ENCODE measurements at regions not wholly inside any gene's neighbourhood (a gene's known extent, or its start where the extent isn't known, plus 50 kb on each side); places are given as distances from the start of the nearest gene placed in this dataset.

DNA sequence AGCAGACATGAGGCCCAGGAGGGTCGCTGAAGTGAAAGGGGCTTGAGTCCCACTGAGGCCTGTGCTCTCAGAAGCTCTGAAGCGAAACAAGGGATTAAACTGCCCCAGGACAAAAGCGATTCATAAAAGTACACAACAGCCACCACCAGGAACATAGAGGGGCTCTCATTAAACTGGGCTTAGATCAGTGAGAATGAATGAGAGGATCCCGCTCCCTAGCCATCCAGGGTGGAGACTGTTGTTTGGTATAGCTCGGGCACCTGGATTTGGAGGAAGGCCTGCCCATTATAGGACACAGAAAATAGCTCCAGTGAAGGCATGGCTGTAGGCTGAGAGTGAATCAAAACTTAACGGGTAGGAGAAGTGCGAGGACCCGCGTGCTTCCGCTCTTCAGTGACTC, 91.6 kb upstream of the TAB2 start:
- DNase-seq = no peak
- intact Hi-C loops (cut with DNase I) = no loop called here
- H3K4me1 ChIP-seq = peaks cover 0 to 14% (median 8%) of the 10 kb centered on the region in 9 donors

GRCh38 chr6:149227796-149228195, 89.7 kb upstream of the TAB2 start:
- DNase-seq = no peak
- ATAC-seq = no peak
- Histone ChIP-seq H3K9me3 (no peaks in the 10 kb centered on the region), H3K27ac (no peak overlapping the region), H3K4me3 (no peak overlapping the region), H3K36me3 (no peaks in the 10 kb centered on the region), H3K4me1 (peaks cover 0 to 24% (median 10%) of the 10 kb centered on the region in 9 donors), H3K27me3 (peaks cover 0 to 14% (median 0%) of the 10 kb centered on the region in 7 donors)
- WGBS, 2 donors = 80 to 83% methylated on average over 5 of the region's 5 CpGs
- TF ChIP-seq, protein P1, sequence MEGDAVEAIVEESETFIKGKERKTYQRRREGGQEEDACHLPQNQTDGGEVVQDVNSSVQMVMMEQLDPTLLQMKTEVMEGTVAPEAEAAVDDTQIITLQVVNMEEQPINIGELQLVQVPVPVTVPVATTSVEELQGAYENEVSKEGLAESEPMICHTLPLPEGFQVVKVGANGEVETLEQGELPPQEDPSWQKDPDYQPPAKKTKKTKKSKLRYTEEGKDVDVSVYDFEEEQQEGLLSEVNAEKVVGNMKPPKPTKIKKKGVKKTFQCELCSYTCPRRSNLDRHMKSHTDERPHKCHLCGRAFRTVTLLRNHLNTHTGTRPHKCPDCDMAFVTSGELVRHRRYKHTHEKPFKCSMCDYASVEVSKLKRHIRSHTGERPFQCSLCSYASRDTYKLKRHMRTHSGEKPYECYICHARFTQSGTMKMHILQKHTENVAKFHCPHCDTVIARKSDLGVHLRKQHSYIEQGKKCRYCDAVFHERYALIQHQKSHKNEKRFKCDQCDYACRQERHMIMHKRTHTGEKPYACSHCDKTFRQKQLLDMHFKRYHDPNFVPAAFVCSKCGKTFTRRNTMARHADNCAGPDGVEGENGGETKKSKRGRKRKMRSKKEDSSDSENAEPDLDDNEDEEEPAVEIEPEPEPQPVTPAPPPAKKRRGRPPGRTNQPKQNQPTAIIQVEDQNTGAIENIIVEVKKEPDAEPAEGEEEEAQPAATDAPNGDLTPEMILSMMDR (IDR thresholded peaks at IDR 0.05) = no peak
- intact Hi-C loops (cut with DNase I) = no loop called here

More for the DNA sequence above, 91.6 kb upstream of the TAB2 start:
- ATAC-seq = no peak
- TF ChIP-seq, protein P1 (IDR thresholded peaks at IDR 0.05) = no peak
- Histone ChIP-seq H3K27me3 (peaks cover 0 to 8% (median 0%) of the 10 kb centered on the region in 7 donors), H3K27ac (no peak overlapping the region), H3K9me3 (no peaks in the 10 kb centered on the region), H3K4me3 (no peak overlapping the region), H3K36me3 (no peaks in the 10 kb centered on the region)
- WGBS, 2 donors = 96 to 98% methylated on average over 10 of the region's 10 CpGs

DNA sequence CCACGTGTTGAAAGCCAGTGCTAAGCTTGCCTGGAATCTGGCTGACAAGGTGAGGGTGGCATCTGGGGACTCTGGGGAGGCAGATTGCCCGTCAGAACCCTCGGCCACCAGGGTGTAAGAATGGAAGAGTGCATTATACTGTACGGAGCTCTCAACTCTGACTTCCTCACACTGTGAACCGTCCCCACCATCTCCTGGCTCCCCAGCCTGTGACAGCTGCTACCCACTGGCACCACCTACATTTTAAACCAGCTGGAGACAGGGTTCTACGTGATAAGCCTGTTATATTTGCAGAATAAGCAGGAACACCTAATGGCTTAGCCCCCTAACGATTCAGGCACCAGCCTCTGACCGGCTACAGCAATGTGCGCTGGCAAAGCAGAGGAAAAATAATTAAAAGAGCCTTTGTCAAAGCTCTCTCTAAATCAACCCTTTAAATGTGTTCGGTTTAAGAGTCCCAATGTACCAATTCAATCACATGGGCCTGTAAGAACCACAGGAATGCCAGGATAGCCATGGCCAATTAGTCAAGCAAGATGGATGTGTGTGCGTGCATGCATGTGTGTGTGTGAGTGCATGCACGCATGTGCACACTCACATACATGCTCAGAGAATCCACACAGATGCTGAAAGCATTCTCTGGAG, 89.1 kb upstream of the TAB2 start:
- Histone ChIP-seq H3K4me3 (no peak overlapping the region), H3K27ac (no peak overlapping the region), H3K36me3 (no peaks in the 10 kb centered on the region), H3K27me3 (peaks cover 0 to 14% (median 0%) of the 10 kb centered on the region in 7 donors), H3K4me1 (peaks cover 0 to 31% (median 8%) of the 10 kb centered on the region in 9 donors), H3K9me3 (no peaks in the 10 kb centered on the region)
- no peak for ATAC-seq
- 76% methylated on average over 12 of the region's 12 CpGs for WGBS, 2 donors
- TF ChIP-seq, protein P1 (IDR thresholded peaks at IDR 0.05) = no peak
- intact Hi-C loops (cut with DNase I) = no loop called here
- no peak for DNase-seq

DNA sequence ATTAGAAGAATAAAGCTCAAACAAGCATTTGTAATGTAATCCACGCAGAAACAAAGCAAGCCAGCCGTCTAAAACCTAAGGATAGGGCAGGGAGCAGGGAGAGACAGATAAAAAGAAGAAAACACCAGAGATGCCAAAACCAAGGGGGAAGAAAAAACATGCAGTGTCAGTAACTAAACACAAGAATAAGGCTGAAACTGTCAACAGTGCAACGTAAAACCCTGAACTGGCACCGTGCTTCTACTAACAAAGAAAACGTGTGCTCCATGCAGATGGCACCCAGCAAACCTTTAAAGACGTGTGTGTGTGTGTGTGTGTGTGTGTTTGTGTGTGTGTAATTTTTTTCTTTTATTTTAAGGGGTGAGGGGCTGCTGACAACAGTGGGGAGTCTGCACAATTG, 88.4 kb upstream of the TAB2 start:
- Histone ChIP-seq H3K4me3 (no peak overlapping the region), H3K27ac (no peak overlapping the region), H3K27me3 (peaks cover 0 to 14% (median 0%) of the 10 kb centered on the region in 7 donors), H3K36me3 (no peaks in the 10 kb centered on the region), H3K9me3 (no peaks in the 10 kb centered on the region), H3K4me1 (peaks cover 0 to 37% (median 3%) of the 10 kb centered on the region in 9 donors)
- TF ChIP-seq, protein P1 (IDR thresholded peaks at IDR 0.05) = no peak
- intact Hi-C loops (cut with DNase I) = no loop called here
- WGBS, 2 donors = 78 to 89% methylated on average over 6 of the region's 6 CpGs
- no peak for ATAC-seq
- no peak for DNase-seq

Measured in heart right ventricle (tissue), 16 donors.